Osteoblast (primary cell): ENCODE measurements at regions not wholly inside any gene's neighbourhood (a gene's known extent, or its start where the extent isn't known, plus 50 kb on each side); places are given as distances from the start of the nearest gene placed in this dataset.

Experiments
- DNase-seq: peaks from one replicate; pipeline ENCODE4 v3.0.0; 2011; ENCODE audit warnings: low spot score, mixed read lengths; ENCODE audit not compliant: insufficient read length; ENCODE audit errors: missing footprints
- H2AFZ ChIP-seq: 2 replicates; pipeline ENCODE4 v1.6.0; 2011; ENCODE audit warnings: mild to moderate bottlenecking, low read length
- H3K27ac ChIP-seq: 2 replicates; pipeline ENCODE4 v1.5.1; 2011; ENCODE audit warnings: mild to moderate bottlenecking, low read depth, low read length, moderate library complexity
- H3K27me3 ChIP-seq: 2 replicates; pipeline ENCODE4 v1.6.0; 2012; ENCODE audit warnings: mild to moderate bottlenecking, control low read depth, inconsistent platforms, low read length, moderate library complexity; ENCODE audit not compliant: insufficient read depth
- H3K36me3 ChIP-seq: 2 replicates; pipeline ENCODE4 v1.5.1; 2011; ENCODE audit warnings: mild to moderate bottlenecking, low read length, control low read depth, moderate library complexity; ENCODE audit not compliant: insufficient read depth
- H3K4me1 ChIP-seq: 2 replicates; pipeline ENCODE4 v1.5.1; 2011; ENCODE audit warnings: mild to moderate bottlenecking, low read length, control low read depth, moderate library complexity; ENCODE audit not compliant: insufficient read depth
- H3K4me2 ChIP-seq: 2 replicates; pipeline ENCODE4 v1.6.0; 2011; ENCODE audit warnings: mild to moderate bottlenecking, low read length; ENCODE audit not compliant: insufficient read depth
- H3K4me3 ChIP-seq: fragments of 200-600 bp; sonication (generic); 3 replicates; pipeline ENCODE4 v1.5.1; 2012; ENCODE audit warnings: mild to moderate bottlenecking, low read length, inconsistent platforms; ENCODE audit not compliant: insufficient read depth
- H3K79me2 ChIP-seq: 2 replicates; pipeline ENCODE4 v1.6.0; 2012; ENCODE audit warnings: mild to moderate bottlenecking, low read length, control low read depth, inconsistent platforms; ENCODE audit not compliant: insufficient read depth
- H3K9me3 ChIP-seq: 2 replicates; pipeline ENCODE4 v1.5.1; 2011; ENCODE audit warnings: low read depth, low read length, control low read depth
- H4K20me1 ChIP-seq: 2 replicates; pipeline ENCODE4 v1.6.0; 2012; ENCODE audit warnings: mild to moderate bottlenecking, low read length, control low read depth; ENCODE audit not compliant: insufficient read depth
- TF ChIP-seq, protein P1 (sequence below): IDR thresholded peaks from 2 replicates; pipeline ENCODE4 v1.5.1; 2011; ENCODE audit warnings: mild to moderate bottlenecking, low read depth, low read length, moderate library complexity; ENCODE audit errors: extremely low read depth

DNA sequence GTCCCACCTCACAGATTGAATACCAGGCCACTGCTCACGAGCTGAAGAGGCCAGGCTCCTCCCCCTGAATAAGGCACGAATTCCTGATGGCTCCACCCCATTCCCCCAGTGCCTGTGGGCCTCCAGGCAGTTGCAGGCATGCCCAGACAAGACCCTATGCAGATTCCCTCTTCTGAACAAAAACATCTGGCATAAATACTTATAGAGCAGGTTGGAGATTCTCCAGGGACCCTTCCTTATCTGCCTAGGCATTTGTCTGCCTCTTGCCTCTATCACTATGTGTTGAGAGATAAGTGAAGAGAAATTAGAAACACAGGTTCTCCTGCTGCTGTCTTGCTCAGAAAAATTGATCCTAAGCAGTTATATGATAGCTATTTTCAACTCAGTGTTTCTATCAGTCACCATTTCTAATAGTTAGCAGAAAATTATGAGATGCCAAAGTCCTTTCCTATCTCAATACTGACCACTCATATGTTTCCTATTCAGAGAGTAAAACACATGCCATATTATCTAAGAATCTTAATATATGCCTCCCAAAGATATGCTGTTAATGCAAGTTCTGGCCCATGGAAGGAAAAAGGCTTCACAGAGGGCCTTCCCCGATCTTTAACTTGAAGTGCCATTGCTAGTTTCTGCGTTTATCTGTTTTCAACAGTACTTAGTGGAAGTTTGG, 364.0 kb downstream of the KCTD12 start:
- H4K20me1 ChIP-seq, result no peaks in the 10 kb centered on the region
- no peaks in the 10 kb centered on the region for H3K4me1 ChIP-seq
- H3K36me3 ChIP-seq, result no peaks in the 10 kb centered on the region
- H2AFZ ChIP-seq, result no peak overlapping the region
- H3K9me3 ChIP-seq, result no peaks in the 10 kb centered on the region
- no peak for DNase-seq
- no peaks in the 10 kb centered on the region for H3K27me3 ChIP-seq
- TF ChIP-seq, protein P1, sequence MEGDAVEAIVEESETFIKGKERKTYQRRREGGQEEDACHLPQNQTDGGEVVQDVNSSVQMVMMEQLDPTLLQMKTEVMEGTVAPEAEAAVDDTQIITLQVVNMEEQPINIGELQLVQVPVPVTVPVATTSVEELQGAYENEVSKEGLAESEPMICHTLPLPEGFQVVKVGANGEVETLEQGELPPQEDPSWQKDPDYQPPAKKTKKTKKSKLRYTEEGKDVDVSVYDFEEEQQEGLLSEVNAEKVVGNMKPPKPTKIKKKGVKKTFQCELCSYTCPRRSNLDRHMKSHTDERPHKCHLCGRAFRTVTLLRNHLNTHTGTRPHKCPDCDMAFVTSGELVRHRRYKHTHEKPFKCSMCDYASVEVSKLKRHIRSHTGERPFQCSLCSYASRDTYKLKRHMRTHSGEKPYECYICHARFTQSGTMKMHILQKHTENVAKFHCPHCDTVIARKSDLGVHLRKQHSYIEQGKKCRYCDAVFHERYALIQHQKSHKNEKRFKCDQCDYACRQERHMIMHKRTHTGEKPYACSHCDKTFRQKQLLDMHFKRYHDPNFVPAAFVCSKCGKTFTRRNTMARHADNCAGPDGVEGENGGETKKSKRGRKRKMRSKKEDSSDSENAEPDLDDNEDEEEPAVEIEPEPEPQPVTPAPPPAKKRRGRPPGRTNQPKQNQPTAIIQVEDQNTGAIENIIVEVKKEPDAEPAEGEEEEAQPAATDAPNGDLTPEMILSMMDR, result no peak
- H3K27ac ChIP-seq, result no peak overlapping the region
- H3K4me3 ChIP-seq, result no peak overlapping the region
- no peaks in the 10 kb centered on the region for H3K79me2 ChIP-seq
- no peak overlapping the region for H3K4me2 ChIP-seq

DNA sequence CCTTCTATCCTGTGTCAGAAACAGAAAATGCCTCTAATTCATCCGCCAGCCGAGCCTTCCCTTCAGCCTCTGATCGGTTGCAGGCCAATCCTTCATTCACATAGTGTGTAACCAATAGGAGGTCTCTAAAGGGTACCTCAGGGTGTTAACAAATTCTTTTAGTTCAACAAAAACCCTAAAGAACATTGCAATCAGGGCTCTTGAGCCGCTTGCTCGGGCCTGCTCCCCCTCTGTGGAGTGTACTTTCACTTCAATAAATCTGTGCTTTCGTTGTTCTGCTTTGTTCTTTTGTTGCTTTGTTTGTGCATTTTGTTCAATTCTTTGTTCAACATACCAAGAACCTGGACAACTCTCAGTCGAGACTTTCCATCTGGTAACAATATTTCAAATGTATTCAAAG, 366.5 kb downstream of the KCTD12 start:
- DNase-seq, result no peak
- Histone ChIP-seq H3K36me3 (no peaks in the 10 kb centered on the region), H2AFZ (no peak overlapping the region), H3K27me3 (no peaks in the 10 kb centered on the region), H3K4me2 (no peak overlapping the region), H3K4me3 (no peak overlapping the region), H3K79me2 (no peaks in the 10 kb centered on the region), H3K9me3 (no peaks in the 10 kb centered on the region), H3K27ac (no peak overlapping the region), H4K20me1 (no peaks in the 10 kb centered on the region), H3K4me1 (peaks cover 15% of the 10 kb centered on the region)
- TF ChIP-seq, protein P1, result no peak

DNA sequence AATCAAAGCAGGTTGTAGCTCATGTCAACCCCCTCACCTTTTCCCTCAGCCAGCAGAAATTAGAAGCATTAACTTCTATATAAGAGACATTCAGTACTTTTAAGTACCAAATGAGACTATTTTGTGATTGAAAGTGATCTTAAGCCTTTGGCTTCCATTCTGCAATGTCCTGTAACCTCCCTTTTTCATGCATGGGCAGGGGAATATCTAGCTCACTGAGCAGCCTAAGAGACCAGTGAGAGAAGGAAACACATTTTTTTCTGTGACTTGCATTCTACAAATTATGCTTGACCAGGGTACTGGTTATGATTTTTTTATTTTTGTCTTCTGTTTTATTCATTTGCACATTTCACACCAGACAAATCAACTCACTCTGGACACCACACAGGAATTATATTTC, 369.6 kb downstream of the KCTD12 start:
- H3K9me3 ChIP-seq, result no peaks in the 10 kb centered on the region
- H2AFZ ChIP-seq, result no peak overlapping the region
- H3K36me3 ChIP-seq, result no peaks in the 10 kb centered on the region
- no peaks in the 10 kb centered on the region for H3K79me2 ChIP-seq
- no peak for DNase-seq
- peak overlapping the region; percentile 1 for H3K27ac ChIP-seq
- H4K20me1 ChIP-seq, result no peaks in the 10 kb centered on the region
- H3K27me3 ChIP-seq, result no peaks in the 10 kb centered on the region
- peaks cover 24% of the 10 kb centered on the region for H3K4me1 ChIP-seq
- TF ChIP-seq, protein P1, result no peak
- no peak overlapping the region for H3K4me3 ChIP-seq
- H3K4me2 ChIP-seq, result peak overlapping the region; percentile 19

DNA sequence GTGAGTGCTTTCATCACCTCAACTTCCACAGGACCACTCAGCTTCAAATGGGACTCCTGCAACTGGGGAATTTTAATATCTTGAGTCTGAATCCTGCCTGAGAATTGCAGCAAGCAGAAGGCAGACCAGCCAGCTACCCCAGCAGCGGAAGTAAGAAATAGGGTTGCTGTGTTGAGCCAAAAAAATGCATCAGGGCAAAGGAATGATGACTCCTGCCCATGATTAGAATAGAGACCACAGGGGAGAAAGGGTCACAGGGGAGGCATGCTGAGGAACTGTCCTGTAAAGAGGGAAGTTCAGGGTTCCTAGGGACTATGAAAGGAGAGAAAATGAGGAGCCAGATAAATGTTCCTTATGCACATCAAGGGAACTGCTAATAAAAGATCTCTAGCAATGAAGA, 370.2 kb downstream of the KCTD12 start:
- Histone ChIP-seq H3K4me2 (peak overlapping the region; percentile 19), H3K27ac (peak overlapping the region; percentile 4), H3K9me3 (no peaks in the 10 kb centered on the region), H3K79me2 (no peaks in the 10 kb centered on the region), H4K20me1 (no peaks in the 10 kb centered on the region), H3K36me3 (no peaks in the 10 kb centered on the region), H2AFZ (no peak overlapping the region), H3K4me3 (no peak overlapping the region), H3K4me1 (peaks cover 24% of the 10 kb centered on the region), H3K27me3 (no peaks in the 10 kb centered on the region)
- TF ChIP-seq, protein P1, result no peak
- peak; percentile 73 for DNase-seq
